Mesendoderm (in vitro differentiated cells): ENCODE measurements at regions not wholly inside any gene's neighbourhood (a gene's known extent, or its start where the extent isn't known, plus 50 kb on each side); places are given as distances from the start of the nearest gene placed in this dataset.

Experiments
- DNase-seq: peaks from one replicate; pipeline ENCODE4 v3.0.0; 2013
- H2AK5ac ChIP-seq: 2 replicates; pipeline ENCODE4 v1.6.1; 2013; ENCODE audit warnings: low read length, inconsistent platforms
- H2BK120ac ChIP-seq: 2 replicates; pipeline ENCODE4 v1.6.1; 2013; ENCODE audit warnings: low read depth, mild to moderate bottlenecking, low read length, moderate library complexity, mixed read lengths
- H2BK15ac ChIP-seq: replicated peaks from 2 replicates; pipeline ENCODE4 v1.6.1; 2013; ENCODE audit warnings: low read depth, mild to moderate bottlenecking, moderate library complexity
- H2BK5ac ChIP-seq: 2 replicates; pipeline ENCODE4 v1.6.1; 2013; ENCODE audit warnings: low read length, inconsistent platforms
- H3K18ac ChIP-seq: 2 replicates; pipeline ENCODE4 v1.6.1; 2013; ENCODE audit warnings: mild to moderate bottlenecking, low read length, mixed read lengths
- H3K23ac ChIP-seq: one replicate; pipeline ENCODE4 v1.6.1; 2013; ENCODE audit warnings: low read length
- H3K27ac ChIP-seq: 2 replicates; pipeline ENCODE4 v1.5.1; 2013; ENCODE audit warnings: low read depth, mild to moderate bottlenecking, inconsistent platforms, low read length, moderate library complexity
- H3K27me3 ChIP-seq: 2 replicates; pipeline ENCODE4 v1.6.1; 2013; ENCODE audit warnings: low read length, control low read depth, mild to moderate bottlenecking, inconsistent platforms; ENCODE audit not compliant: insufficient read depth, poor library complexity
- H3K36me3 ChIP-seq: 2 replicates; pipeline ENCODE4 v1.6.1; 2013; ENCODE audit warnings: low read length, inconsistent platforms; ENCODE audit not compliant: control insufficient read depth, insufficient read depth
- H3K4ac ChIP-seq: one replicate; pipeline ENCODE4 v1.6.1; 2013; ENCODE audit warnings: low read depth, mild to moderate bottlenecking, low read length, moderate library complexity
- H3K4me1 ChIP-seq: 2 replicates; pipeline ENCODE4 v1.6.1; 2013; ENCODE audit warnings: low read depth, low read length, inconsistent platforms; ENCODE audit not compliant: control insufficient read depth
- H3K4me2 ChIP-seq: 2 replicates; pipeline ENCODE4 v1.6.1; 2013; ENCODE audit warnings: low read length
- H3K4me3 ChIP-seq: 2 replicates; pipeline ENCODE4 v1.5.1; 2013; ENCODE audit warnings: mild to moderate bottlenecking, low read length
- H3K56ac ChIP-seq: one replicate; pipeline ENCODE4 v1.6.1; 2013; ENCODE audit warnings: low read length
- H3K79me1 ChIP-seq: 2 replicates; pipeline ENCODE4 v1.6.1; 2013; ENCODE audit warnings: low read length, inconsistent platforms
- H3K79me2 ChIP-seq: 2 replicates; pipeline ENCODE4 v1.6.1; 2013; ENCODE audit warnings: mild to moderate bottlenecking, low read length; ENCODE audit not compliant: control insufficient read depth, insufficient read depth
- H3K9ac ChIP-seq: 2 replicates; pipeline ENCODE4 v1.6.1; 2013; ENCODE audit warnings: low read length, inconsistent platforms
- H4K5ac ChIP-seq: one replicate; pipeline ENCODE4 v1.6.1; 2013; ENCODE audit warnings: low read length
- H4K8ac ChIP-seq: one replicate; pipeline ENCODE4 v1.6.1; 2013; ENCODE audit warnings: low read depth, mild to moderate bottlenecking, control low read depth, low read length, moderate library complexity
- WGBS: extraction: QIAGEN DNeasy Blood & Tissue Kit; methylation state at CpG from one replicate; pipeline ENCODE4 v1.1.7; 2013; ENCODE audit warnings: low lambda C conversion rate, missing lambda C conversion rate; ENCODE audit not compliant: insufficient coverage; ENCODE audit errors: extremely low coverage; 5-methylcytosine and 5-hydroxymethylcytosine counted together

- Histone ChIP-seq H4K5ac (no peak overlapping the region), H3K56ac (no peak overlapping the region), H2BK5ac (no peak overlapping the region), H3K9ac (no peak overlapping the region), H2BK15ac (no peak overlapping the region), H3K27ac (no peak overlapping the region), H3K4ac (no peak overlapping the region), H3K4me3 (no peak overlapping the region), H3K27me3 (no peaks in the 10 kb centered on the region), H3K23ac (no peak overlapping the region), H2BK120ac (no peak overlapping the region), H3K4me1 (no peaks in the 10 kb centered on the region), H3K18ac (no peak overlapping the region), H2AK5ac (no peak overlapping the region), H3K79me1 (no peaks in the 10 kb centered on the region), H3K79me2 (no peaks in the 10 kb centered on the region), H3K4me2 (no peak overlapping the region), H4K8ac (no peak overlapping the region), H3K36me3 (no peaks in the 10 kb centered on the region)
- WGBS: no CpG with 5 or more reads among the region's 5 CpGs
- no peak for DNase-seq
Measured at GRCh38 chr18:66724664-66725356, 120.9 kb upstream of the CDH19 start.

GRCh38 chr18:66722671-66723070 is 118.8 kb upstream of the CDH19 start:
- H4K5ac ChIP-seq: no peak overlapping the region
- no peak overlapping the region for H3K4me2 ChIP-seq
- no peak for DNase-seq
- H3K4ac ChIP-seq: no peak overlapping the region
- H2BK15ac ChIP-seq: no peak overlapping the region
- H3K9ac ChIP-seq: no peak overlapping the region
- no peak overlapping the region for H3K56ac ChIP-seq
- H3K36me3 ChIP-seq: no peaks in the 10 kb centered on the region
- no peaks in the 10 kb centered on the region for H3K27me3 ChIP-seq
- no peak overlapping the region for H3K18ac ChIP-seq
- H2BK5ac ChIP-seq: no peak overlapping the region
- no peak overlapping the region for H4K8ac ChIP-seq
- no peaks in the 10 kb centered on the region for H3K79me1 ChIP-seq
- H2BK120ac ChIP-seq: no peak overlapping the region
- no peak overlapping the region for H3K27ac ChIP-seq
- H2AK5ac ChIP-seq: no peak overlapping the region
- no peaks in the 10 kb centered on the region for H3K4me1 ChIP-seq
- no peak overlapping the region for H3K23ac ChIP-seq
- H3K4me3 ChIP-seq: no peak overlapping the region
- WGBS: no CpG with 5 or more reads among the region's 5 CpGs
- H3K79me2 ChIP-seq: no peaks in the 10 kb centered on the region

GRCh38 chr18:66708646-66709045 is 104.8 kb upstream of the CDH19 start:
- Histone ChIP-seq H3K27ac (no peak overlapping the region), H3K27me3 (no peaks in the 10 kb centered on the region), H3K4me2 (no peak overlapping the region), H3K18ac (no peak overlapping the region), H2BK15ac (no peak overlapping the region), H3K4me1 (no peaks in the 10 kb centered on the region), H3K56ac (no peak overlapping the region), H2BK120ac (no peak overlapping the region), H3K79me2 (no peaks in the 10 kb centered on the region), H3K9ac (no peak overlapping the region), H3K4me3 (no peak overlapping the region), H4K8ac (no peak overlapping the region), H3K36me3 (no peaks in the 10 kb centered on the region), H2AK5ac (no peak overlapping the region), H3K23ac (no peak overlapping the region), H2BK5ac (no peak overlapping the region), H4K5ac (no peak overlapping the region), H3K79me1 (no peaks in the 10 kb centered on the region), H3K4ac (no peak overlapping the region)
- no peak for DNase-seq
- WGBS: no CpG with 5 or more reads among the region's 1 CpG

- no peak overlapping the region for H2BK15ac ChIP-seq
- no peak overlapping the region for H3K56ac ChIP-seq
- WGBS: no CpG with 5 or more reads among the region's 5 CpGs
- no peak overlapping the region for H2BK120ac ChIP-seq
- H3K4me1 ChIP-seq: no peaks in the 10 kb centered on the region
- H3K23ac ChIP-seq: no peak overlapping the region
- H3K4ac ChIP-seq: no peak overlapping the region
- no peak overlapping the region for H3K9ac ChIP-seq
- H4K8ac ChIP-seq: no peak overlapping the region
- DNase-seq: no peak
- no peak overlapping the region for H3K18ac ChIP-seq
- no peak overlapping the region for H4K5ac ChIP-seq
- H3K27ac ChIP-seq: no peak overlapping the region
- no peaks in the 10 kb centered on the region for H3K36me3 ChIP-seq
- H3K79me2 ChIP-seq: no peaks in the 10 kb centered on the region
- no peak overlapping the region for H2BK5ac ChIP-seq
- H3K27me3 ChIP-seq: no peaks in the 10 kb centered on the region
- no peak overlapping the region for H3K4me3 ChIP-seq
- H2AK5ac ChIP-seq: no peak overlapping the region
- H3K79me1 ChIP-seq: no peaks in the 10 kb centered on the region
- H3K4me2 ChIP-seq: no peak overlapping the region
Measured at GRCh38 chr18:66707473-66707872, 103.6 kb upstream of the CDH19 start.

GRCh38 chr18:66695281-66695680 is 91.4 kb upstream of the CDH19 start:
- H3K79me2 ChIP-seq: no peaks in the 10 kb centered on the region
- no peak overlapping the region for H3K56ac ChIP-seq
- no peak for DNase-seq
- H3K23ac ChIP-seq: no peak overlapping the region
- H2AK5ac ChIP-seq: no peak overlapping the region
- H4K5ac ChIP-seq: no peak overlapping the region
- H3K79me1 ChIP-seq: no peaks in the 10 kb centered on the region
- H2BK15ac ChIP-seq: no peak overlapping the region
- H2BK5ac ChIP-seq: no peak overlapping the region
- H3K4me1 ChIP-seq: no peaks in the 10 kb centered on the region
- H3K36me3 ChIP-seq: no peaks in the 10 kb centered on the region
- no peak overlapping the region for H3K4ac ChIP-seq
- no peak overlapping the region for H3K4me3 ChIP-seq
- no peak overlapping the region for H2BK120ac ChIP-seq
- no peak overlapping the region for H3K18ac ChIP-seq
- no peak overlapping the region for H3K9ac ChIP-seq
- no peaks in the 10 kb centered on the region for H3K27me3 ChIP-seq
- no peak overlapping the region for H4K8ac ChIP-seq
- H3K4me2 ChIP-seq: no peak overlapping the region
- H3K27ac ChIP-seq: no peak overlapping the region

- Histone ChIP-seq H3K9ac (no peak overlapping the region), H2BK15ac (no peak overlapping the region), H3K4ac (no peak overlapping the region), H2BK120ac (no peak overlapping the region), H3K79me2 (no peaks in the 10 kb centered on the region), H3K56ac (no peak overlapping the region), H3K4me3 (no peak overlapping the region), H3K36me3 (no peaks in the 10 kb centered on the region), H3K4me1 (no peaks in the 10 kb centered on the region), H2AK5ac (no peak overlapping the region), H4K8ac (no peak overlapping the region), H3K23ac (no peak overlapping the region), H3K18ac (no peak overlapping the region), H2BK5ac (no peak overlapping the region), H3K79me1 (no peaks in the 10 kb centered on the region), H4K5ac (no peak overlapping the region), H3K27ac (no peak overlapping the region), H3K27me3 (no peaks in the 10 kb centered on the region), H3K4me2 (no peak overlapping the region)
- DNase-seq: no peak
- WGBS: no CpG with 5 or more reads among the region's 1 CpG
Measured at GRCh38 chr18:66694852-66695251, 91.0 kb upstream of the CDH19 start.
